Gastrocnemius medialis (tissue), 4 donors: ENCODE measurements at regions not wholly inside any gene's neighbourhood (a gene's known extent, or its start where the extent isn't known, plus 50 kb on each side); places are given as distances from the start of the nearest gene placed in this dataset.

ENCODE experiments used
- ATAC-seq, 2 donors: fragments of 150-250 bp; one replicate each; pipeline ENCODE4 v1.9.1; 2016
- DNase-seq, 2 donors: peaks; one replicate each; pipeline ENCODE4 v3.0.0-alpha.2; 2019
- H3K27ac ChIP-seq, 4 donors: fragments of 200-600 bp; sonication (generic); 1 replicate in 1 of 4; 2 replicates in 3 of 4; pipeline ENCODE4 v1.5.1; 2016 to 2018; ENCODE audit warnings: mild to moderate bottlenecking in 2 of 4, moderate library complexity in 1 of 4
- H3K27me3 ChIP-seq, 3 donors: fragments of 200-600 bp; sonication (generic) in 2 of 3; 1 replicate in 1 of 3; 2 replicates in 2 of 3; pipeline versions ENCODE4 v1.5.1 to v1.6.0; 2016 to 2019; ENCODE audit warnings: mild to moderate bottlenecking in 1 of 3, moderate library complexity in 1 of 3
- H3K36me3 ChIP-seq, 2 donors: fragments of 200-600 bp; sonication (generic) in 1 of 2; one replicate each; pipeline ENCODE4 v1.5.1; 2017 to 2018
- H3K4me1 ChIP-seq, 2 donors: fragments of 200-600 bp; sonication (generic) in 1 of 2; one replicate each; pipeline ENCODE4 v1.5.1; 2016 to 2017; ENCODE audit warnings: mild to moderate bottlenecking in 2 of 2
- H3K4me3 ChIP-seq, 4 donors: fragments of 200-600 bp; sonication (generic) in 3 of 4; 1 replicate in 1 of 4; 2 replicates in 3 of 4; pipeline ENCODE4 v1.5.1; 2016 to 2019; ENCODE audit warnings: mild to moderate bottlenecking in 2 of 4
- H3K9me3 ChIP-seq, 3 donors: fragments of 200-600 bp; sonication (generic) in 2 of 3; 1 replicate in 1 of 3; 2 replicates in 2 of 3; pipeline ENCODE4 v1.5.1; 2016 to 2019
- POLR2A ChIP-seq, 2 donors: fragments of 450-650 bp; IDR thresholded peaks; one replicate each; pipeline ENCODE4 v1.6.1; 2017; ENCODE audit warnings: antibody characterized with exemption in 2 of 2, mild to moderate bottlenecking in 2 of 2, moderate library complexity in 2 of 2
- in situ Hi-C, 4 donors: fragments of 200-750 bp; cut with MboI; loops; one replicate each; pipeline versions ENCODE4 v1.15.0 to v1.8.0; 2017; ENCODE audit warnings: low sequenced_read_pairs in 4 of 4
- intact Hi-C: fragments of 100-400 bp; cut with DNase I; formaldehyde crosslinking; loops from one replicate; pipeline ENCODE4 v1.15.1; 2023; ENCODE audit warnings: low total_unique reads
- TF ChIP-seq, protein P1 (sequence below), 5 experiments: fragments of 450-650 bp in 3 of 5; fragments of 200-600 bp in 2 of 5; sonication (generic) in 2 of 5; IDR thresholded peaks in 4 of 5; conservative IDR thresholded peaks in 1 of 5; 1 replicate in 4 of 5; 2 replicates in 1 of 5; pipeline ENCODE4 v1.5.1; 2016 to 2019; ENCODE audit warnings: antibody characterized with exemption in 5 of 5, mild to moderate bottlenecking in 3 of 5, moderate library complexity in 3 of 5

DNA sequence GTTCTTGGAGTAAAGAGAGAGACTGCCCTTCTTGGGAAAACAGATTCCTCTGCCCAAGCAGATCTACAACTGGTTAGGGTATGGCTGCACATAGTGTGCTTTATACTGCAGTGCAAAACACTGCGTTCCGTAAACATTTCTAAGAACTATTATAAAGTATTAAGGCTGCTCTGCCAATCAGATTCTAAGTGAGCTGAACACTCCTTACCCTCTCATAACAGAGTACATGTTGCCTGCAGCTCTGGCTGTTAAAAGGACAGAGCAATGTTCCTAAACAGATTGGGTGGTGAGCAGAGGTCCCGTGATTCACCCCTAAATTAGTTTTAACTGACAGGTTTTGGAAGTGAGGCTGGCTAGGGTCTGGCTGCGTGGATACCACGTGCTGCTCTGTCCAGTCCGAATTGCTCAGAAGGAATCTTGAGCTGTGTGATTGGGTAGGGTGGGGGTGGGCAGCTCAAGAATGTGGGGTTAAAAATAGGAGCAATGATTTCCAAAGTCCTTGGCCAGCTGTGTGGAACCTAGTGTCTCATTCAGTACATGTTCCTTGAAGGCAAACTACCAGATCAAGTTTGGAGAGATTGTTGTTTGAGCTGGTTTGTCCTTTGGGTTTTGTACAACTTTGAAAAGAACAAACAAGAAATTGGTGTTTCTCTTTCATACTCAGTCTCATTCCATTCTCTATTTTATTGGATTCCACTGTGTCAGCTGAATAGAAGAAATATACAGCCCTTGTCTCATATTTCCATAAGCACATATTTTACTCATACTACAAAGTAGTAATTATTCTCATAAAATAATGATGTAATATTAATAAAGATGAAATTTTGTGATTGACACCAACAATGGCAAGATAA, 497.6 kb upstream of the CD180 start:
- peak overlapping the region; percentile 88 to 93 (median 90) for H3K27ac ChIP-seq

DNA sequence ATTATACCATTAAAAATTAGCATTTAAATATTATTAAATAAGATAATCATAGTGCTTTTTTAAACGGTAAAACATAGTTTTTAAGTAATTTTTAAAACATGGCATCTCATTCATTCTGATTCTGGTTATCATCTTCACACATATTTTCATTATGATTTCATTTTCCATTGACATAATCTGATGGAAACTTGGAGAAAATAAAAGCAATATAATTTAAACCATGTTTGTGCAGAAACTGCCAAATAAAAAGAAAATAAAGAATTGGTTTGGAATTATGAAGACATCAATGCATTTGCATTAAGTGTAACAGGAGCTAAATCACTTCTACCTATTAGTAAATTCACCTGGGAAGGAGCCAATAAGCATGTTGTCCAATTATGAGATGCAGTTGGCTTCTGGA, 490.1 kb upstream of the CD180 start:
- no peaks in the 10 kb centered on the region for H3K27me3 ChIP-seq
- no peak for ATAC-seq
- in situ Hi-C loops, result loop anchor here in 2 of 4 donors (25.0 kb wide), 2 partner anchors 199 to 576 kb away; no protein-coding TSS in a partner anchor
- intact Hi-C loops, result no loop called here
- no peak overlapping the region for H3K4me3 ChIP-seq
- no peak overlapping the region for H3K27ac ChIP-seq
- no peaks in the 10 kb centered on the region for H3K36me3 ChIP-seq
- TF ChIP-seq POLR2A (IDR thresholded peaks at IDR 0.05), result no peak
- TF ChIP-seq, protein P1, sequence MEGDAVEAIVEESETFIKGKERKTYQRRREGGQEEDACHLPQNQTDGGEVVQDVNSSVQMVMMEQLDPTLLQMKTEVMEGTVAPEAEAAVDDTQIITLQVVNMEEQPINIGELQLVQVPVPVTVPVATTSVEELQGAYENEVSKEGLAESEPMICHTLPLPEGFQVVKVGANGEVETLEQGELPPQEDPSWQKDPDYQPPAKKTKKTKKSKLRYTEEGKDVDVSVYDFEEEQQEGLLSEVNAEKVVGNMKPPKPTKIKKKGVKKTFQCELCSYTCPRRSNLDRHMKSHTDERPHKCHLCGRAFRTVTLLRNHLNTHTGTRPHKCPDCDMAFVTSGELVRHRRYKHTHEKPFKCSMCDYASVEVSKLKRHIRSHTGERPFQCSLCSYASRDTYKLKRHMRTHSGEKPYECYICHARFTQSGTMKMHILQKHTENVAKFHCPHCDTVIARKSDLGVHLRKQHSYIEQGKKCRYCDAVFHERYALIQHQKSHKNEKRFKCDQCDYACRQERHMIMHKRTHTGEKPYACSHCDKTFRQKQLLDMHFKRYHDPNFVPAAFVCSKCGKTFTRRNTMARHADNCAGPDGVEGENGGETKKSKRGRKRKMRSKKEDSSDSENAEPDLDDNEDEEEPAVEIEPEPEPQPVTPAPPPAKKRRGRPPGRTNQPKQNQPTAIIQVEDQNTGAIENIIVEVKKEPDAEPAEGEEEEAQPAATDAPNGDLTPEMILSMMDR (IDR thresholded peaks at IDR 0.05 in 4 of 5, conservative IDR thresholded peaks at IDR 0.05 in 1 of 5), result no peak
- H3K4me1 ChIP-seq, result no peaks in the 10 kb centered on the region
- H3K9me3 ChIP-seq, result no peaks in the 10 kb centered on the region
- DNase-seq, result no peak

More for the DNA sequence above, 497.6 kb upstream of the CD180 start:
- TF ChIP-seq, protein P1 (IDR thresholded peaks at IDR 0.05 in 4 of 5, conservative IDR thresholded peaks at IDR 0.05 in 1 of 5), result peak in 1 of 5 experiments; percentile 18
- peak; percentile 52 to 84 for TF ChIP-seq POLR2A (IDR thresholded peaks at IDR 0.05)
- ATAC-seq (peak; percentile 95), DNase-seq (peak; percentile 94 to 98)
- Histone ChIP-seq H3K36me3 (no peaks in the 10 kb centered on the region), H3K4me1 (peaks cover 29 to 30% of the 10 kb centered on the region in 2 donors), H3K27me3 (no peaks in the 10 kb centered on the region), H3K4me3 (peak overlapping the region in 1 of 4 donors; percentile 22), H3K9me3 (no peaks in the 10 kb centered on the region)
- intact Hi-C loops (loop anchor here (1.0 to 10.0 kb wide), 7 partner anchors 17 to 561 kb away; no protein-coding TSS in a partner anchor), in situ Hi-C loops (loop anchor here in 3 of 4 donors (5.0 to 25.0 kb wide), 5 partner anchors 113 to 568 kb away; no protein-coding TSS in a partner anchor)

DNA sequence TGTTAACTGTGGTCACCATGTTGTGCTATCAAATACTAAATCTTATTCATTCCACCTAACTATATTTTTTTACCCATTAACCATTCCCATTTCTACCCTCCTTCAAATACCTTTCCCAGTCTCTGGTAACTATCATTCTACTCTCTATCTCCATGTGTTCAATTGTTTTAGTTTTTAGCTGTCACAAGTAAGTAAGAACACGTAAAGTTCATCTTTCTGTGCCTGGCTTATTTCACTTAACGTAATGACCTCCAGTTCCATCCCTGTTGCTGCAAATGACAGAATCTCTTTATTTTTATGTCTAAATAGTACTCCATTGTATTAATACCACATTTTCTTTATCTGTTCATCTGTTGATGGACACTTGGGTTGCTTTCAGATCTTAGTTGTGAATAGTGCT, 485.1 kb upstream of the CD180 start:
- H3K27ac ChIP-seq, result no peak overlapping the region
- no peaks in the 10 kb centered on the region for H3K9me3 ChIP-seq
- ATAC-seq, result no peak

DNA sequence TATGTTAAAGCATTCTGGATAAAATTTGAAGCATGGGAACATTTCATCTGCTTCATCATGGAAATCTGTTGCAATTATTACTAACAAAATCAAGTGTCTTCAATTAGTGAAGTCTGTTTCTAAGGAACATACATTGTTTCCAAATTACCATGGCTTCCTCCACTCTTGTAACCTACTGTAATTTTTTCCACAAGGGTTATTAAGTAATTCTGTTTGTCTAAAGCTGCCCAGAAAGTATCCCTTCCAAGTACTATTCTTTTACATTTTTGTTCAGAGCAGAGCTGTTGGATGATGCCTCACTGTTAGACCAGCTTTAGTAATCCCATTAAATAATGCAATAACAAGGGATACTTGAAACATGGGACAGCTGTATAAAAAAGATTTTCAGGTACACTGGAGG, 483.5 kb upstream of the CD180 start:
- H3K4me1 ChIP-seq, result peaks cover 20 to 26% of the 10 kb centered on the region in 2 donors
- H3K27me3 ChIP-seq, result no peaks in the 10 kb centered on the region
- in situ Hi-C loops (loop anchor here in 2 of 4 donors (25.0 kb wide), 2 partner anchors 193 to 582 kb away; no protein-coding TSS in a partner anchor), intact Hi-C loops (no loop called here)
- ATAC-seq (no peak), DNase-seq (no peak)
- H3K36me3 ChIP-seq, result no peaks in the 10 kb centered on the region
- H3K27ac ChIP-seq, result peak overlapping the region; percentile 38 to 81 (median 42)
- TF ChIP-seq, protein P1 (IDR thresholded peaks at IDR 0.05 in 4 of 5, conservative IDR thresholded peaks at IDR 0.05 in 1 of 5), result no peak
- no peak for TF ChIP-seq POLR2A (IDR thresholded peaks at IDR 0.05)
- H3K4me3 ChIP-seq, result no peak overlapping the region
- no peaks in the 10 kb centered on the region for H3K9me3 ChIP-seq

More for the DNA sequence above, 485.1 kb upstream of the CD180 start:
- no peak for TF ChIP-seq POLR2A (IDR thresholded peaks at IDR 0.05)
- TF ChIP-seq, protein P1 (IDR thresholded peaks at IDR 0.05 in 4 of 5, conservative IDR thresholded peaks at IDR 0.05 in 1 of 5), result no peak
- Histone ChIP-seq H3K4me1 (peaks cover 14 to 25% of the 10 kb centered on the region in 2 donors), H3K27me3 (no peaks in the 10 kb centered on the region), H3K36me3 (no peaks in the 10 kb centered on the region), H3K4me3 (no peak overlapping the region)
- DNase-seq, result no peak
- in situ Hi-C loops (loop anchor here in 2 of 4 donors (25.0 kb wide), 2 partner anchors 194 to 581 kb away; no protein-coding TSS in a partner anchor), intact Hi-C loops (no loop called here)
